Memory B cell (primary cell): ENCODE measurements at regions not wholly inside any gene's neighbourhood (a gene's known extent, or its start where the extent isn't known, plus 50 kb on each side); places are given as distances from the start of the nearest gene placed in this dataset.

Source experiments
- ATAC-seq: fragments of 150-1000 bp; cut with Tn5 transposase; 2 replicates; pipeline ENCODE4 v1.10.0; 2021; ENCODE audit warnings: low read depth, mild to moderate bottlenecking, moderate library complexity
- DNase-seq, 2 donors: peaks; one replicate each; pipeline ENCODE4 v3.0.0; 2022; ENCODE audit warnings: low spot score in 2 of 2
- H3K27ac Mint-ChIP-seq: one replicate; pipeline ENCODE4 v1.8.0; 2022; ENCODE audit warnings: mild to moderate bottlenecking, moderate library complexity, mixed read lengths
- H3K27me3 Mint-ChIP-seq: one replicate; pipeline ENCODE4 v1.8.0; 2022; ENCODE audit warnings: mixed read lengths
- H3K36me3 Mint-ChIP-seq: one replicate; pipeline ENCODE4 v1.8.0; 2022; ENCODE audit warnings: mild to moderate bottlenecking, mixed read lengths
- H3K4me1 Mint-ChIP-seq: one replicate; pipeline ENCODE4 v1.8.0; 2022; ENCODE audit warnings: mixed read lengths
- H3K4me3 Mint-ChIP-seq: one replicate; pipeline ENCODE4 v1.8.0; 2022; ENCODE audit warnings: mild to moderate bottlenecking, moderate library complexity, mixed read lengths
- H3K9me3 Mint-ChIP-seq: one replicate; pipeline ENCODE4 v1.8.0; 2022; ENCODE audit warnings: mixed read lengths

DNA sequence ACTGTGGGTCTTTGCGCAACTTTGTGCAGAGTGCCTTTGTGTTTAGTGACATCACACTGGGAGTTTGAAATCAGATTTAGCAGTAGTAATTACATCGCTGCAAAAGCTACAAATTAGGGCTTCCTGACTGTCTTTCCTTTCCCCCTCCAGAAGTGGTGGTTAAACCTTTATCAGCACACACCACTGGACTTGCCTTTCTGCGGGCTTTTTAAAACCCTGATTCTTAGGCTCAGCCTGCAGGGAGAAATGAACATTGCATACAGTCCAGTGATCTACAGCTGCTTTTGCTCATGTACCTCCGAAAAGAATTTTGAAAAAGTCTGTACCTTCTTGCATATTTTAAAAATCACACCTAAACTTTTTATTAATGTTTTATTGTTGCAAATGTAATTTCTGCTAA is 219.7 kb upstream of the NAALADL2 start:
- DNase-seq (no peak), ATAC-seq (no peak)
- H3K36me3 Mint-ChIP-seq: no peaks in the 10 kb centered on the region
- peaks cover 6% of the 10 kb centered on the region for H3K9me3 Mint-ChIP-seq
- H3K27ac Mint-ChIP-seq: no peak overlapping the region
- no peaks in the 10 kb centered on the region for H3K27me3 Mint-ChIP-seq
- H3K4me1 Mint-ChIP-seq: no peaks in the 10 kb centered on the region
- no peak overlapping the region for H3K4me3 Mint-ChIP-seq

DNA sequence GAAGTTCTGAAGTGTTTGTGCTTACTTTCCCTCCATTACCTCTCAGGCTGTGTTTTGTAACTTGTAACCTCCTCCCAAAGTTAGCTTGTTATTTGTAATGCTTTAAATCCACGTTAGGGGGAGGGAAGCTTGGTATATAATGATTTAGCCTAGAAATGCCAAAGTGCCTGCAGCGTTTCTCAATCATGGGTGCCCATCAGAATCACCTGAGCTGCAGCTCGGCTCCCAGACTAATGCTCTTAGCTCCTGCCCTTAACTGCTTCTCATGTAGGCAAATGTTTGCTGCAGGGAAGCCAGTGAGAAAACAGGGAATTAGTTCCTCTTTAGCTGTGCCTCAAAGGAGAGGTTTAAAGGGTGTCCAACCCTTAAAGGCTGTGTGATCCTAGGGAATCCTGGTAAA is 219.2 kb upstream of the NAALADL2 start:
- Mint-ChIP-seq H3K36me3 (no peaks in the 10 kb centered on the region), H3K27ac (no peak overlapping the region), H3K4me3 (no peak overlapping the region), H3K27me3 (no peaks in the 10 kb centered on the region), H3K4me1 (no peaks in the 10 kb centered on the region), H3K9me3 (peaks cover 6% of the 10 kb centered on the region)
- no peak for DNase-seq
- ATAC-seq: no peak

DNA sequence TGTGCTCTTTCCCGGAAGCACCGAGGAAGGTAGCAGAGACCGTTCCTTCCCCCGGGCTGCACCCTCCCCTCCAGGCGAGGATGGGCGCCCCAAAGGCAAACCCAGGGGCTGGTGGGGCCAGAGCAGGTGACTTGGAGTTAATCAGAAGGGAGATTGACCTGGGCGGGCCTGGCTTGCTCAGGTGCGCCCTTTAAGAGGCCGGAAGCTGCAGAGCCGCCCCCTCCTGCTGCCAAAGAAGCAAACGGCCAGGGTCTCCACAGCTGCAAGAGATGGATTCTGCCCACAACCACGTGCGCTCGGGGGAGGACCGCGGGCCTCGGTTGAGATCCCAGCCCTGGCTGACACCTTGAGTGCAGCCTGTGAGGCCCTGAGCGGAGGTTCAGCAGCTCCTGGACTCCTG is 218.2 kb upstream of the NAALADL2 start:
- Mint-ChIP-seq H3K27me3 (no peaks in the 10 kb centered on the region), H3K4me3 (no peak overlapping the region)

DNA sequence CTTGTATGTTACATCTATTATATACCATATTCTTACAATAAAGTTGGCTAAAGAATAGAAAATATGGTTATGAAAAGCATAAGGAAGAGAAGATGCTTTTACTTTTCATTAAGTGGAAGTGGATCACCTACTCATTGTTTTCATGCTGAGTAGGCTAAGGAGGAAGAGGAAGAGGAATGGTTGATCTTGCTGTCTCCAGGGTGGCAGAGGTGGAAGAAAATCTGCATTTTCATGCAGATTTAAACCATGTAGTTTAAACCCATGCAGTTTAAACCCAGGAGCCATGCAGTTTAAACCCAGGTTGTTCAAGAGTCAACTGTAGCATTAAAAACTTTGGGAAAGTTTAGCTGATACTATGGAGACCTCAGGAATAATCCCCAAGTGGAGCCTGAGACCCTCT is 214.8 kb upstream of the NAALADL2 start:
- Mint-ChIP-seq H3K27ac (no peak overlapping the region), H3K36me3 (no peaks in the 10 kb centered on the region), H3K4me1 (no peaks in the 10 kb centered on the region), H3K9me3 (peaks cover 2% of the 10 kb centered on the region), H3K27me3 (no peaks in the 10 kb centered on the region), H3K4me3 (no peak overlapping the region)
- no peak for ATAC-seq
- no peak for DNase-seq

More for the DNA sequence above, 218.2 kb upstream of the NAALADL2 start:
- no peaks in the 10 kb centered on the region for H3K36me3 Mint-ChIP-seq
- H3K9me3 Mint-ChIP-seq: peaks cover 6% of the 10 kb centered on the region
- H3K4me1 Mint-ChIP-seq: no peaks in the 10 kb centered on the region
- ATAC-seq (no peak), DNase-seq (no peak)
- H3K27ac Mint-ChIP-seq: no peak overlapping the region

DNA sequence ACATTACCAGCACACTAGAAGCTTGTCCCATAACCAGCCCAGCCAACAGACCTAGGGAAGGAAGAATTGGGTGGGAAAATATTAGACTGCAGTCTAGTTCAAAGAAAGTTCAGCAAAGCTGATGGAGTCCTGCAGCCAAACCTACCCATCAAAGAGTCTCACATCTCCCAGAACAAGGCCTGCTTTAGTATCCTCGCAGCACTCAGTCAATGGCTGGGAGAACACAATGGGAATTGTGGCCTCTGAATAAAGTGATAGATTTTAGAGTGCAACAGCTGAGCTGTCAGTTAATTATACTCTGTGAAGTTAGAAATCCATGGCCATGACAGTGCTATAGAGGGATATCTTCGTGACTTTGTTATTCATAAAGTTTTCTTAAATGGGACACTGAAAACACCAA is 207.2 kb upstream of the NAALADL2 start:
- Mint-ChIP-seq H3K27ac (no peak overlapping the region), H3K27me3 (no peaks in the 10 kb centered on the region), H3K4me1 (no peaks in the 10 kb centered on the region), H3K36me3 (no peaks in the 10 kb centered on the region), H3K9me3 (peaks cover 2% of the 10 kb centered on the region), H3K4me3 (no peak overlapping the region)
- ATAC-seq: no peak
- DNase-seq: no peak

- Mint-ChIP-seq H3K9me3 (no peaks in the 10 kb centered on the region), H3K36me3 (no peaks in the 10 kb centered on the region), H3K4me3 (no peak overlapping the region), H3K27ac (no peak overlapping the region), H3K27me3 (no peaks in the 10 kb centered on the region), H3K4me1 (no peaks in the 10 kb centered on the region)
- DNase-seq: no peak
- no peak for ATAC-seq
These were observed 199.6 kb upstream of the NAALADL2 start for GRCh38 chr3:174659511-174659910.

GRCh38 chr3:174662653-174663052 is 196.5 kb upstream of the NAALADL2 start:
- H3K4me1 Mint-ChIP-seq: no peaks in the 10 kb centered on the region
- H3K4me3 Mint-ChIP-seq: no peak overlapping the region
- ATAC-seq: no peak
- H3K36me3 Mint-ChIP-seq: no peaks in the 10 kb centered on the region
- no peak for DNase-seq
- H3K9me3 Mint-ChIP-seq: no peaks in the 10 kb centered on the region
- no peaks in the 10 kb centered on the region for H3K27me3 Mint-ChIP-seq
- H3K27ac Mint-ChIP-seq: no peak overlapping the region

DNA sequence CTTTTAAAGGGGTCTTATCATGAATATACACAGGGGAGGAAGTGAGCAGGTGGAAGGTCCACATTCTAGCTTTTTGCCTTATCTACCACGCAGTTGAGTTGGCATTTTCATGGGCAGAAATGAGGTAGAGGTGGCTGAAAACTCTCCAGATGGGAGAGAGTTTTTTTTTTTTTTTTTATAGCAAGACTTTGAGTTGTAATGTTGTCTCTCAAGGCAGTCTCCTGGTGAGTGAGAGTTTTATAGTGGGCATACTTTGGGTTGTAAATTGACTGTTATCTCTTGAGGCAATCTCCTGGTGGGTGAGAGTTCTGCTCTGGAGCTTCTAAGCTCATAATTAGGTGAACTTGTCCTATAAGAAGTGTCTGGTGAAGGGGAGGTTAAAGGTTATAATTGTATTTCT is 191.7 kb upstream of the NAALADL2 start:
- no peaks in the 10 kb centered on the region for H3K27me3 Mint-ChIP-seq
- ATAC-seq (no peak), DNase-seq (no peak)
- no peaks in the 10 kb centered on the region for H3K36me3 Mint-ChIP-seq
- no peaks in the 10 kb centered on the region for H3K4me1 Mint-ChIP-seq
- H3K27ac Mint-ChIP-seq: no peak overlapping the region
- H3K4me3 Mint-ChIP-seq: no peak overlapping the region
- no peaks in the 10 kb centered on the region for H3K9me3 Mint-ChIP-seq

DNA sequence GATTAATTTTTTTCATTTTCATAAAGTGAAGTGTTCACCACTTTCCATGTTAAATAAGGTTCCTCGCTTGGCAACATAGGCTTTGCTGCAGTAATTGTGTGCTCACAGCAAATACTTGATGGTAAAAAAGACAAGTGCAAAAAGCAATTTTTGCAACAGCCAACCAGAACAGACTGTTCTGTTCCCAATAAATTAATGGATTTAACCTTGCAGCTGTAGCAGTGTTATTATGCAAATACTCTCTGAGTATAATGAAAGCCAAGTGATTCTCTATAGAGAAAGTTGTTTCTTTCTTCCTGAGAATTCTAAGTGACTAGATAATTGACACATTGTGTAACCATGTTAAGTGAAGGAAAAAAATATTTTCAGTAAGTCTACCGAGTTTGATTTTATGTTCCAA is 183.7 kb upstream of the NAALADL2 start:
- no peak overlapping the region for H3K4me3 Mint-ChIP-seq
- H3K36me3 Mint-ChIP-seq: no peaks in the 10 kb centered on the region
- no peak overlapping the region for H3K27ac Mint-ChIP-seq
- H3K4me1 Mint-ChIP-seq: no peaks in the 10 kb centered on the region
- H3K9me3 Mint-ChIP-seq: peaks cover 5% of the 10 kb centered on the region
- ATAC-seq: no peak
- DNase-seq: no peak
- H3K27me3 Mint-ChIP-seq: no peaks in the 10 kb centered on the region

GRCh38 chr3:174681784-174682183 is 177.3 kb upstream of the NAALADL2 start:
- no peak overlapping the region for H3K27ac Mint-ChIP-seq
- H3K36me3 Mint-ChIP-seq: no peaks in the 10 kb centered on the region
- H3K27me3 Mint-ChIP-seq: no peaks in the 10 kb centered on the region
- DNase-seq (no peak), ATAC-seq (no peak)
- H3K4me1 Mint-ChIP-seq: no peaks in the 10 kb centered on the region
- peaks cover 10% of the 10 kb centered on the region for H3K9me3 Mint-ChIP-seq
- H3K4me3 Mint-ChIP-seq: no peak overlapping the region

GRCh38 chr3:174685796-174686195 is 173.3 kb upstream of the NAALADL2 start:
- H3K27ac Mint-ChIP-seq: no peak overlapping the region
- H3K4me1 Mint-ChIP-seq: no peaks in the 10 kb centered on the region
- no peaks in the 10 kb centered on the region for H3K36me3 Mint-ChIP-seq
- DNase-seq (no peak), ATAC-seq (no peak)
- no peaks in the 10 kb centered on the region for H3K27me3 Mint-ChIP-seq
- peaks cover 9% of the 10 kb centered on the region for H3K9me3 Mint-ChIP-seq
- H3K4me3 Mint-ChIP-seq: no peak overlapping the region

DNA sequence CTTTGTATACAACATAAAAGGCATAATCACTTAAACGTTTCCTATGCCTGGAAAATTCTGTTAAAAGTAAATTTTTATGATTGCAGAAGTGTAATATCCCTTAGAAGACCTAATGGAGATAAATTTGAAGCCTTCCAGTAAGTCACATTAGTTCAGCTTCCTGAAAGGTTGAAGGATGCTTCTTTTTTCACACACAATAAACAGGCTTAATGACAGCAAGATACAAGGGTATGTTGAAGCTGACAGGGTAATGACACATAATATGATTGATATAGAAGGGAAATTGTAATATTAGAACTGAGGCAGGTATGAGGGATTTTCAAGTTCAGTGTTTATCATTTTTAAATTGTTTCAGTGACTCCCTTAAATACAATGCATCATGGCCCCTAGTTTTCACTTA is 161.8 kb upstream of the NAALADL2 start:
- no peaks in the 10 kb centered on the region for H3K36me3 Mint-ChIP-seq
- DNase-seq (no peak), ATAC-seq (no peak)
- H3K4me3 Mint-ChIP-seq: no peak overlapping the region
- H3K4me1 Mint-ChIP-seq: no peaks in the 10 kb centered on the region
- no peaks in the 10 kb centered on the region for H3K9me3 Mint-ChIP-seq
- H3K27ac Mint-ChIP-seq: no peak overlapping the region
- no peaks in the 10 kb centered on the region for H3K27me3 Mint-ChIP-seq

DNA sequence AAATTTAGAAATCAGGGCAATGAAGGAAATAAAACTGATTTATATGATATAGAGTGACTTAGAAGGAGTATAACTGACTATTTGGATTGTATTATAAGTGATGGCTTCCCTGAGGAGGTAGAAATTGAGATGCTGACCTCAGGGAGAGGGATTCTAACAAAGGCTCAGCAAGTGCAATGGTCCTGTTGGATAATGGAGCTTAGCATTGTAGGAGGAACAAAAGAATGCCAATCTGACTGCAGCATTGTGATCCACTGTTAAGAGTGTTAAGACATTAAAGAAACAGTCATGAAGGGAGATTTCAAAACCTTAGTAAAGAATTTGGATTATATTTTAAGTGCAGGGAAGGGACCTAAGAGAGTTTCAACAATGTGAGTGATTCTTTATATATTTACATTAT is 158.4 kb upstream of the NAALADL2 start:
- DNase-seq: no peak
- Mint-ChIP-seq H3K9me3 (no peaks in the 10 kb centered on the region), H3K27me3 (no peaks in the 10 kb centered on the region), H3K36me3 (no peaks in the 10 kb centered on the region), H3K4me1 (no peaks in the 10 kb centered on the region), H3K27ac (no peak overlapping the region), H3K4me3 (no peak overlapping the region)
- ATAC-seq: no peak

DNA sequence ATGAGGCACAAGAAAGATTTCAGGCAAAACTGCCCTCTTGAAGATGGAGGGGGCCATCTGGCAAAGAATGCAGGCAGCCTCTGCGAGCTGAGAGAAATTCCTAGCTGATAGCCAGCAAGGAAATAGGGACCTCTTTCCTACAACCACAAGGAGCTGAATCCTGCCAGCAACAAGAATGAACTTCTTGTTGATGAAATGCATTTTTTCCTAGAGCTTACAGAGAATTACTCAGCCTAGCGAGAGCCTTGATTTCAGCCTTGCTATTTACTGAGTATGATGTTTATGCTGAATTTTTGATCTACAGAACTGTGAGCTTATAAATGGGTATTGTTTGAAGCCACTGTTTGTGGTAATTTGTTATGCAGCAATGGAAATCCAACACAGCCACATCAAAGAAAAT is 148.5 kb upstream of the NAALADL2 start:
- ATAC-seq: no peak
- no peak for DNase-seq
- Mint-ChIP-seq H3K4me3 (no peak overlapping the region), H3K27ac (no peak overlapping the region), H3K27me3 (no peaks in the 10 kb centered on the region), H3K9me3 (no peaks in the 10 kb centered on the region), H3K4me1 (no peaks in the 10 kb centered on the region), H3K36me3 (no peaks in the 10 kb centered on the region)

GRCh38 chr3:174715386-174715785 is 143.7 kb upstream of the NAALADL2 start:
- Mint-ChIP-seq H3K4me1 (no peaks in the 10 kb centered on the region), H3K9me3 (no peaks in the 10 kb centered on the region), H3K4me3 (no peak overlapping the region), H3K36me3 (no peaks in the 10 kb centered on the region), H3K27me3 (no peaks in the 10 kb centered on the region), H3K27ac (no peak overlapping the region)
- DNase-seq (no peak), ATAC-seq (no peak)
